Gastroesophageal sphincter (tissue), 3 donors: ENCODE measurements at regions not wholly inside any gene's neighbourhood (a gene's known extent, or its start where the extent isn't known, plus 50 kb on each side); places are given as distances from the start of the nearest gene placed in this dataset.

Experiments used
- EP300 ChIP-seq: sonication (generic); formaldehyde crosslinking; IDR thresholded peaks from one replicate; pipeline ENCODE4 v1.6.1; 2017; ENCODE audit warnings: antibody characterized with exemption, mild to moderate bottlenecking
- POLR2A ChIP-seq, 2 donors: fragments of 450-650 bp; IDR thresholded peaks; one replicate each; pipeline ENCODE4 v1.6.1; 2017; ENCODE audit warnings: antibody characterized with exemption in 2 of 2, mild to moderate bottlenecking in 2 of 2, moderate library complexity in 1 of 2
- TF ChIP-seq, protein P1 (sequence below), 4 experiments: fragments of 200-600 bp in 2 of 4; fragments of 450-650 bp in 2 of 4; sonication (generic) in 1 of 4; IDR thresholded peaks; one replicate each; pipeline ENCODE4 v1.5.1; 2017 to 2019; ENCODE audit warnings: antibody characterized with exemption in 4 of 4, mild to moderate bottlenecking in 2 of 4, moderate library complexity in 2 of 4

DNA sequence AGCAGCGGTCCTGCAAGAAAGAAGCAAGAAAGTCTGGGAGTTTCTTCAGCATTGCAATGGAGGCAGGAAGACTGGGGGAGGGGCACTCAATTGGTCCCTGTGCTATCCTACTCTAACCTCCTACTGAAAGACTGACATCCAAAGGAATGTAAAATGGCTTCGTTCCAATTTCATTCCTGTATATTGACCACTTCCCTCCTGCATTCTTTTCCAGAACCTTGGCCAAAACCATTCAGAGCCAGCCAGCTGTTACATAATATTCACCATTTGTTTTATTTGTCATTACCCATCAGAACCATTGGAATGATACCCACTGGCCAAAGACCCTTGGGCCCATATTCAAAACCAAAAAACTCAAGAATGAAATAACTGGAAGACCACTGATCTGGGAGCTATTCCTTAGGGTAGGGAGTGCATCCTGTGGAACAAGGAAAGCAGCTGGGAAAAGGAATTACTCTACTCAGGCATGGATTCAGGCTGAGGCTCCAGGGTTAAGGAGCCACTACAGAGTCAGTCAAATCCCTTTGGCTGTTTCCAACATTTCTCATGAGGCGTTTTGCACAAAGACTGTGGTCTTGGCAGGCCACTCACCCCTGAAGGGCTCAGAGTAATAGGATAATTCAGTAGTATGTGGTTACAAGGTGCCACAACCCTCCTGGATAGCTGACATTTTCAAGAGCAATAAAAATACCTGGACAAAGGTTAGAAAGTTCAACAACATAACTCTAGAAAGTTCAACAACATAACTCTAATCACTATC, 148.7 kb upstream of the SLC1A3 start:
- TF ChIP-seq, protein P1, sequence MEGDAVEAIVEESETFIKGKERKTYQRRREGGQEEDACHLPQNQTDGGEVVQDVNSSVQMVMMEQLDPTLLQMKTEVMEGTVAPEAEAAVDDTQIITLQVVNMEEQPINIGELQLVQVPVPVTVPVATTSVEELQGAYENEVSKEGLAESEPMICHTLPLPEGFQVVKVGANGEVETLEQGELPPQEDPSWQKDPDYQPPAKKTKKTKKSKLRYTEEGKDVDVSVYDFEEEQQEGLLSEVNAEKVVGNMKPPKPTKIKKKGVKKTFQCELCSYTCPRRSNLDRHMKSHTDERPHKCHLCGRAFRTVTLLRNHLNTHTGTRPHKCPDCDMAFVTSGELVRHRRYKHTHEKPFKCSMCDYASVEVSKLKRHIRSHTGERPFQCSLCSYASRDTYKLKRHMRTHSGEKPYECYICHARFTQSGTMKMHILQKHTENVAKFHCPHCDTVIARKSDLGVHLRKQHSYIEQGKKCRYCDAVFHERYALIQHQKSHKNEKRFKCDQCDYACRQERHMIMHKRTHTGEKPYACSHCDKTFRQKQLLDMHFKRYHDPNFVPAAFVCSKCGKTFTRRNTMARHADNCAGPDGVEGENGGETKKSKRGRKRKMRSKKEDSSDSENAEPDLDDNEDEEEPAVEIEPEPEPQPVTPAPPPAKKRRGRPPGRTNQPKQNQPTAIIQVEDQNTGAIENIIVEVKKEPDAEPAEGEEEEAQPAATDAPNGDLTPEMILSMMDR (IDR thresholded peaks at IDR 0.05) = no peak
- TF ChIP-seq POLR2A (IDR thresholded peaks at IDR 0.05) (no peak), EP300 (no peak)
